GM12878 (cell line): ENCODE measurements at regions not wholly inside any gene's neighbourhood (a gene's known extent, or its start where the extent isn't known, plus 50 kb on each side); places are given as distances from the start of the nearest gene placed in this dataset.

ENCODE experiments used
- KAT2A ChIP-seq: conservative IDR thresholded peaks from 2 replicates; pipeline ENCODE4 v1.6.1; 2011; ENCODE audit warnings: low read depth, low read length; ENCODE audit not compliant: control insufficient read depth
- PBX3 ChIP-seq: IDR thresholded peaks from 2 replicates; pipeline ENCODE4 v1.6.1; 2011; ENCODE audit warnings: mild to moderate bottlenecking, low read depth, low read length, moderate library complexity; ENCODE audit not compliant: insufficient replicate concordance
- SP1 ChIP-seq: IDR thresholded peaks from one replicate; pipeline ENCODE4 v1.6.1; 2011; ENCODE audit warnings: low read depth, low read length
- STAT1 ChIP-seq: fragments of 450-650 bp; conservative IDR thresholded peaks from 2 replicates; pipeline ENCODE4 v1.6.1; 2014; ENCODE audit warnings: antibody characterized with exemption, mild to moderate bottlenecking
- TCF7 ChIP-seq: IDR thresholded peaks from 2 replicates; pipeline ENCODE4 v1.6.1; 2014; ENCODE audit warnings: antibody characterized with exemption, borderline replicate concordance
- ZNF217 ChIP-seq: fragments of 450-650 bp; IDR thresholded peaks from 2 replicates; pipeline ENCODE4 v1.6.1; 2017; ENCODE audit warnings: antibody characterized with exemption, mild to moderate bottlenecking
- ZNF622 ChIP-seq: fragments of 450-650 bp; IDR thresholded peaks from 2 replicates; pipeline ENCODE4 v1.6.1; 2017; ENCODE audit warnings: mild to moderate bottlenecking, inconsistent platforms

DNA sequence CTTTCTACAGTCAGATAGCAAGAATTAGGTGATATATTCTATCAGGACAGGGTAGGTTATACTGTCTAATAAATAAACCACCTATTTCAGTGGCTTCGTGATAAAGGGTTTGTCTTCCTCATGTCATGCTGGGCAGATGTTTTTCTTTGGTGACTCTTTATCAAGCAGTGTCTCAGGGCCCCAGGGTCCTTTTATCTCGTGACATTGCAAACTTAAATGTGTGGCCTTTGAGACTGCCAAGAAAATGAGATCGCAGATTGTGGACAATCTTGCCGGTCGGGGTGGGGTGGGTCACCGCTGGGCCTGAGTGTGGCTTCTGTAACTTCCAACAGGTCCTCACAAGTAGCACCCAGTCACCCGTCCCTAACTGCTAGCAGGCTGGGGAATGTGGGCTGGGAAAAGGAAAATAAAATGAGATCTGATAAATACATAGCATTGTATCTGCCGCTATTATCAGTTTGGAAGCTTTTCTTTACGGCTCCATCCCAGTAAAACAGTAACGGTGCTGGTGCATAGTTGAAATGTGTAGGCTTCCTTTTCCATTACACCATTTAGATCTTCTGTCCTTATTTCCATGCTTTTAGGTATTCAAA is 50.5 kb upstream of the BMP6 start (continued):
- no peak for TF ChIP-seq SP1
- TF ChIP-seq ZNF217: no peak
- no peak for TF ChIP-seq ZNF622
- TF ChIP-seq STAT1: no peak
- TF ChIP-seq TCF7: no peak
- TF ChIP-seq PBX3: no peak
- TF ChIP-seq KAT2A: no peak
